ENCODE measurements at regions not wholly inside any gene's neighbourhood (a gene's known extent, or its start where the extent isn't known, plus 50 kb on each side); places are given as distances from the start of the nearest gene placed in this dataset.
A peak's percentile ranks its signal among the peaks of the same experiment; 100 is the strongest.
"Not testable (repeated sequence)": the region's sequence is repeated elsewhere in the genome, so short reads cannot be mapped to it uniquely, and the experiment has no call there.

GRCh38 chr2:95686056-95686825, 94.4 kb downstream of the TRIM43 start:
- DNase-seq (ENCODE audit: low read depth) = peak; percentile 84

DNA sequence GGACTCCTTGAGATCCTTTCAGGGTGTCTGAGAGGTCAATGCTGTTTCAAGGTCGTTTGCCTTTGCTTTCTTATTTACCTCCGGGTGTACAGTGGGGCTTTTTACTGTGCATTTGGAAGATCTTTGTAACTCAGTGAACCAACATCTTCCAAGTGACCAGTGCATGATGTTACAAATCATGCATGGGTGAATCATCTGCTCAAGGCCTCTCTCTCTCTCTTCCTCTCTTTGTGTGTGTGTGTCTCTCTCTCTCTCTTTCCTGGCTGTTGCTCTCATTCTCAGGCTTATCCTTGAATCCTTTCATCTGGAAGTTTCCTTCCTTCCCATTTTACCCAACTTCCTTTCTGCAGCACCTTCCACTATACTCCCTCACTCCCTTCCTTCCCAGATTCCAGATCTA, 96.1 kb downstream of the TRIM43 start:
- peak; percentile 75 for DNase-seq (ENCODE audit: low read depth)

DNA sequence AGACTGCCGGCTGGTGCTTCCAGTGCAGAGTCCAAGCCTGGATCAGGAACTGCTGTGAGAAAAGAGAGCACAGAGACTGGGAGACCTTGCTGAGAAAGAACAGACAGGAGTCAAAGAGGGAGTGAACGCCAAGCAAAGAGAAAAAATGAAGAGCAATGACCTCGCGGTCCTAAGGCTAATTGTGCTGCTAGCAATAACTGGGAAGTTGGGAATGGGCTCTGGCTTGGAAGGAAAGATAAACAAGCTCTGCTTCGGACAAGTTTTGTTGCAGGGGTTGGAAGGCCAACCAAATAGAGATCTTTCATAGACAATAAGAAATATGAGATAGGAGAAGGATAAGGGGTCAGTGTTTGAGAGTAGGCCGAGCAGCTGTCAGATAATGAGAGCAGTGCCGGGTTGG, 99.4 kb downstream of the TRIM43 start:
- not testable (repeated sequence) for DNase-seq (ENCODE audit: low read depth)

DNA sequence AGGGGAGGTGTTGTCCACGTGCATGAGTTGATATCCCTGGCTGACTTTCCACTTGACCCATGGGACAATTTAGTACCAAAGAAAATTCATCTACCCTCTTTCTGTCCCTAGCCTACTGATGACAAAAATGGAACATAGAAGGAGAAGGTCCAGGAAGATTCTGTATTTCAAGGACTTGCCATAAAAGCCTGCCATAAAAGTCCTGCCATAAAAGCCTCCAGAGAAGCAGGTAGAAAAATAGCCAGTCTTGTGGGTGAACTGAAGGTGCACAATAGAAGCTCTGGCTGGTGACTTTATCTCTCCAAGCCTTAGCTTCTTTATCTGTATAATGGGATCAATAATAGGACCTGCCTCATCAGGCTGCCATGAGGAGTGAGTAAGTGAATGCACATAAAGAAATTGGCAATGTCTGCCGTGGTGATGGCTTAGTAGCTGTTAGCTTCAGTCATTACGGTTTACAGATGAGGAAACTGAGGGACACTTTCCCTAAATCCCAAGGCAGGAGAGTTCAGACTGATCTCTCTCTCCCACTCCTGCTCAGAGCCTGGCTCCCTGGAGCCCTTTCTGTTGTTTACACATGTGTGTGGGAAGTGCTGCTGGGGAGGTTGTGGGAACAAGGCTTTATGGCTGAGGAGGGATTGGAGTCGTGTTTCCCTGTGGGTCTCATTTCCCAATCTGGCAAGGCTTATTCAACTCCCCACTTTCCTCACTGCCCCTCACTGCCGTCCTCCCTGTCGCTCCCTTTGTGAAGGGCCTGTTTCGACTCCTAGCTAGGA, 101.5 kb downstream of the TRIM43 start:
- not testable (repeated sequence) for DNase-seq (ENCODE audit: low read depth)

DNA sequence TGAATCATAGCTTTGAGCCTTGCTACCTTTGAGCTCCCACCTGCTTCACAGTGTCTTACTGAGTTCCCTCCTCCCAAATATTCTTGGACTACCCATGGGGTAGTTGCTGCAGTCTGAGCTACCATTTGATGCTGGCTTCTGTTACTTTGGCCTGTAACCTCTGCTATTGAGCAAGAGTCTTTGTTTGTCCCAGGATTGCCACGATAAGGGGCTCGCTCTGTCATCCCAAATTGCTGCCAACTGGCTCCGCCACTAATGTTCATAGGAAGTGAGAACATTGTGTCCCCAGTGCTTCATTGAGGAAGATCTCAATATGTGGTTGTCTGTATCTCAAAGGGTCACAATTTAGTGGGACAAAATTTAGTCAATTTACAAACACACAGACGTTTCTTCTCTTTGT, 103.8 kb downstream of the TRIM43 start:
- DNase-seq (ENCODE audit: low read depth) = no peak

- peak; percentile 34 for DNase-seq (ENCODE audit: low read depth)
Measured at GRCh38 chr2:95698146-95698545, 106.3 kb downstream of the TRIM43 start.

- DNase-seq (ENCODE audit: low read depth) = not testable (repeated sequence)
Measured at GRCh38 chr2:95699201-95700184, 107.7 kb downstream of the TRIM43 start.

DNA sequence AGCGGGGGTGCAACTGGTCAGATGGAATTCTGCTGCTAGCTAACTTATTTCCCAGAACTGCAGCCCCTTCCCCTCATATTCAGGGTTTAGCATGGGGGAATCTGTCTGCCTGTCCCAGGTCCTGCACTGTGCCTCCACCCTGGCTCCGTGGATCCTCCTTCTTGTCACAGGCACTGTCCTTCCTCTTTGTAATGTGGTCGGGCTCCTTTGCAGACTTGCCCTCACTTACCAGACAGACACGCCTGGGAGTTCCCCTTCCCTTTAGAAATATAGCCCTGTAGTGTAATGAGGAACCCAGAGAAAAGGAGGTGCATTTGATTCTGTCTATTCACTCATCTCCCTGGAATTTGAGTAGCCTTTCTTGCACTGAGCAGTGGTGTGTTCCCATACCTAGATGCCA, 108.7 kb downstream of the TRIM43 start:
- DNase-seq (ENCODE audit: low read depth) = no peak

DNA sequence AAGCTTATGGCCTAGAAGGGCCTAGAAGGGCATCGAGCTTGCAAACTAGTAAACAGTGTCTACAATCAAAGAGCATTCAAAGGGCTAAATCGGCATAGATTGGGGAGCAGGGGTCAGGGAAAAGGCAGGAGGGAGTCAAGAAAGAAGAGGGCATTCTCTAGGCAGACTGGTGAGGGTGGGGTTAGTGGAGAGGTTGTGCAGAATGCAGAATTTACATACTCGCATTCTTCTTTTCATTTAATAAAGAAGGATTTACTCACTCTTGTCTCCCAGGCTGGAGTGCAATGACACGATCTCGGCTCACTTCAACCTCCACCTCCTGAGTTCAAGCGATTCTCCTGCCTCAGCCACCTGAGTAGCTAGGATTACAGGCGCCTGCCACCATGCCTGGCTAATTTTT, 110.7 kb downstream of the TRIM43 start:
- no peak for DNase-seq (ENCODE audit: low read depth)

- not testable (repeated sequence) for DNase-seq (ENCODE audit: low read depth)
Measured at GRCh38 chr2:95707161-95707560, 115.4 kb downstream of the TRIM43 start.

DNA sequence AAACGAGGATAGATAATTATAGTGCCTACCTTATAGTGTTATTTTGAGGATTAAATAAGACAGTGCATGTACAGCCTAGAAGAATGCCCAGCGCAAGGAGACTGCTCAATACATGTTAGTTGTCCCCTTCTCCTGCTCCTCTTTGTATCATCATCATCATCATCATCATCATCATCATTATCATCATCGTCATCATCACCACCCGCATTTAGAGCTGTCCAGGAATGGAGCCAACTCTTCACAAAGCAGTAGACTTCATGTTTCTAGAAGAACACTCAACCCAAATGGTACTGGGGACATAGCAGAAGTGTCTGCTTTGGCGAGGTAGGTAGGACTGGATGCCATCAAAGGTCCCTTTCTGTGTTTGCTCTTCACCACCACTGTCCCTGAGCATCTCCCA, 116.0 kb downstream of the TRIM43 start:
- no peak for DNase-seq (ENCODE audit: low read depth)

DNA sequence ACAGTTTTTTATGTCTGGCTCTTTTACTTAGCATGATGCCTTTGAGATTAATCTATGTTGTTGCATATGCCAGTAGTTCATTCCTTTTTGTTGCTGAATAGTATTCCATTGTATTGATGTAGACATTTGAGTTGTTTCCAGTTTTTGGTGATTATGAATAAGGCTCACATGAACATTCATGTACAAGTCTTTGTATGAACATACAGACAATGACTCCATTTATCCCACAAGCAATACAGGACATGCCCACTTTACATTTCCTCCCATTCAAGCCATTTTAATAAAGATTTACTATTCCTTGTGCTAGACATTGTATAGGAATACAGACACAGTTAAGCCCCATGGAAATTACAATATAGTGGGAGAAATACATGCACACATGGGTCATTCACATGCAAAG, 118.0 kb downstream of the TRIM43 start:
- no peak for DNase-seq (ENCODE audit: low read depth)

GRCh38 chr2:95713470-95714177, 121.8 kb downstream of the TRIM43 start:
- not testable (repeated sequence) for DNase-seq (ENCODE audit: low read depth)

GRCh38 chr2:95714398-95714797, 122.6 kb downstream of the TRIM43 start:
- DNase-seq (ENCODE audit: low read depth) = not testable (repeated sequence)

GRCh38 chr2:95719473-95720060, 127.8 kb downstream of the TRIM43 start:
- DNase-seq (ENCODE audit: low read depth) = no peak

GRCh38 chr2:95721726-95722125, 129.9 kb downstream of the TRIM43 start:
- no peak for DNase-seq (ENCODE audit: low read depth)

DNA sequence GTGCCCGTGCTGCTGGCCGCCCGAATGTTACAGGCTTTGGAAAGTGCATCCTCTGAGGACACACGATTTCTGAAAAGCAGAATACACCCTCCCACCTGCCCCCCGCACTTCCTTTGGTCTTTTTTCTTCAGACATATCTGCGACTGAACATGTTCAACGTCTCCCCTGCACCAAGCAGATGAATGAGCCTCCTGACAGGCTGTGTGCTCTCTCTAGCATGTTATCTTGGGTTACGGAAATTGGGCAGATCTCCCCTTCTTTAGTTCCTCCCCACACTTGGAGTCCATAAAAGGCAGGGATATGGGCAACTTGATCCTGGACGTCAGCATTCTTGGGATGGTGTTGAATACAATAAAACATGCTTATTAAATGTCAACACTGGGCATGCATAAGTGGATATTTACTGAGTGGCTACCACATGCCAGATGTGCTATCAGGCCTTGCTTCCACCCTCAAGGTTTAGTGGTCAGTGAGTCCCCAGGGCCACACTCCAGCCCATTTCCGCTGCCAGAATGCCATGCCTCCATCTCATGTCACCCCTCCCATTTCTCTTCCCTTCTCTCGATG, 130.4 kb downstream of the TRIM43 start:
- DNase-seq (ENCODE audit: low read depth) = no peak

DNA sequence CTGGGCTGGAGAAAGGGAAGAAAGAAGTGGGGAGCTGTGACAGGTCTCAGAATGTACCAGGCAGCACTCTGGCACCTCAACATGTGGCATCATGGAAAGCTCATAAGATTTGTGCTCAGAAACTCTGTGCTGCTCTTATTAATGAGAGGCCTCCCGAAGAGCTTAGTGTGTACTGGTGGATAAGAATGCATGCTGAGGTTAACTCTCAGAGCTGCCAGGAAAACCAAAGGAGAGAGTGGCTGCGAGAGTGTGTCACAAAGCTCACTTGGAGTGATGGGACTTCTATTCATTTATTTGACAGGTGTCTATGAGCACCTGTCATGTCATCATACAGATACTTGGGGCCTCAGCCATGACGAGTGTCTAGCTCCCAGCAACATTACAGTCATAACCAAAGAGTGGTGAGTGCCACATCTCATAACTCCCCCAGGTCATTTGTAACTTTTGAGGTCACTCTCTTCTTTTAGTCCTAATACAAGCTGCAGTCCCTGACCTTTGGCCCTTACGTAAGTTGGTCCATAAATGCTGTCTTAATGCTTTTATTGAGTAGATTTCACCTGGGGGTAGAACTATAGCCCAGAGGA, 131.9 kb downstream of the TRIM43 start:
- DNase-seq (ENCODE audit: low read depth) = not testable (repeated sequence)

DNA sequence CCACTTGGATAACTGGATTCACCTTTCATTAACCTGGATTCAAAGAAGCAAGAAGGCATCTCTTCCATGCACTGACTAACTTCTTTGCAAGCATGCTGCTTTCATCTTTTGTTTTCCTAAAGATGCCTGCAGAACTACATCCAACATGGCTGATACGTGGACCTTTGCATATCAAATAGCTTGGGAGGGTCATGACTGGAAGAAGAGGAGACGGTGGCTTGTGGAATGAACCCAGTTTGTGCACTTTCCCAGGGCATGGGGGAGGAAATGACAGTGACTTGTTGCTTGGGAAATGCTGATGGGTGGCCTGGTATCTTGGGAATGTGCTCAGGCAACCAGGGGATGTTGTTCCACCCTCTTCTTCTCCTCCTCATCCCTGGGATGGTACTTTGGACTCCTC, 133.4 kb downstream of the TRIM43 start:
- peak; percentile 76 for DNase-seq (ENCODE audit: low read depth)

GRCh38 chr2:95725677-95726076, 133.9 kb downstream of the TRIM43 start:
- DNase-seq (ENCODE audit: low read depth) = peak; percentile 63
